Heart right ventricle (tissue), 16 donors: ENCODE measurements at regions not wholly inside any gene's neighbourhood (a gene's known extent, or its start where the extent isn't known, plus 50 kb on each side); places are given as distances from the start of the nearest gene placed in this dataset.

Experiments
- ATAC-seq, 8 donors: fragments of 200-7000 bp; cut with Tn5 transposase; one replicate each; pipeline ENCODE4 v1.9.1; 2020; ENCODE audit warnings: mild to moderate bottlenecking in 8 of 8, moderate library complexity in 8 of 8, moderate number of reproducible peaks in 1 of 8
- DNase-seq, 2 donors: peaks; one replicate each; pipeline ENCODE4 v3.0.0-alpha.2; 2020
- H3K27ac ChIP-seq, 10 donors: fragments of 200-600 bp; sonication (generic) in 2 of 10; one replicate each; pipeline versions ENCODE4 v1.5.0 to v1.8.0; 2020 to 2022; ENCODE audit warnings: mild to moderate bottlenecking in 3 of 10
- H3K27me3 ChIP-seq, 7 donors: fragments of 200-600 bp; one replicate each; pipeline ENCODE4 v1.8.0; 2021 to 2022; ENCODE audit warnings: mild to moderate bottlenecking in 2 of 7
- H3K36me3 ChIP-seq, 9 donors: fragments of 200-600 bp; sonication (generic) in 1 of 9; one replicate each; pipeline versions ENCODE4 v1.5.0 to v1.8.0; 2020 to 2022; ENCODE audit warnings: mild to moderate bottlenecking in 2 of 9
- H3K4me1 ChIP-seq, 9 donors: fragments of 200-600 bp; sonication (generic) in 1 of 9; one replicate each; pipeline versions ENCODE4 v1.5.0 to v1.8.0; 2020 to 2022; ENCODE audit warnings: mild to moderate bottlenecking in 4 of 9
- H3K4me3 ChIP-seq, 10 donors: fragments of 200-600 bp; sonication (generic) in 2 of 10; one replicate each; pipeline versions ENCODE4 v1.5.0 to v1.8.0; 2020 to 2022; ENCODE audit warnings: mild to moderate bottlenecking in 7 of 10, moderate library complexity in 2 of 10
- H3K9me3 ChIP-seq, 11 donors: fragments of 200-600 bp in 10 of 11; sonication (generic) in 2 of 11; one replicate each; pipeline versions ENCODE4 v1.5.0 to v1.8.0; 2013 to 2022; ENCODE audit warnings: mild to moderate bottlenecking in 2 of 11, control low read depth in 1 of 11, moderate library complexity in 1 of 11
- WGBS, 2 donors: extraction: QIAGEN DNeasy Blood & Tissue Kit; methylation state at CpG; one replicate each; pipeline ENCODE4 v1.1.7; 2013; ENCODE audit warnings: inconsistent platforms in 1 of 2; 5-methylcytosine and 5-hydroxymethylcytosine counted together
- intact Hi-C, 10 donors: fragments of 100-400 bp; cut with DNase I; formaldehyde crosslinking; loops; one replicate each; pipeline versions ENCODE4 v1.11.1 to v1.14.2; 2022
- TF ChIP-seq, protein P1 (sequence below), 9 donors: fragments of 200-600 bp; sonication (generic) in 2 of 9; IDR thresholded peaks; one replicate each; pipeline versions ENCODE4 v1.5.0 to v1.8.0; 2021 to 2022; ENCODE audit warnings: antibody characterized with exemption in 9 of 9, mild to moderate bottlenecking in 5 of 9, moderate library complexity in 1 of 9
- donor health status: Arrhythmogenic right ventricular cardiomyopathy.
- donor health status: ischemic (EF 13 %, LVEDD 7.1; RV severe dilation, severe dysfunction).
- donor health status: healthy with polysubstance abuse.
- donor health status: DM: no; HTN: yes; CAD: no.
- donor health status: DM: no; HTN: no; CAD: no.
- donor health status: ischemic (EF 25% LVEDD 6.9; RV normal size, moderate dysfunction).
- donor health status: ischemic (EF 25% LVEDD 5.7; RV mildly dilated, moderate dysfunction).
- donor health status: healthy.
- donor health status: DM: yes; HTN: yes; CAD: no.
- donor health status: Ischemic cardiomyopathy.
- donor health status: ischemic (EF 35%, LVEDD 5.7; RV mildly dilated, moderate dysfunction).
- donor health status: nonischemic (EF 11% LVEDD 7.7; RV severe dilation, severe dysfunction).
- donor health status: DM: yes; HTN: yes; CAD: no.
- donor health status: PGD.
- donor health status: ischemic (EF 29% LVEDD 5.4; RV normal size, mild dysfunction).
- donor health status: nonischemic (EF 23%, LVEDD 6.1; RV moderate dilation, normal function).

DNA sequence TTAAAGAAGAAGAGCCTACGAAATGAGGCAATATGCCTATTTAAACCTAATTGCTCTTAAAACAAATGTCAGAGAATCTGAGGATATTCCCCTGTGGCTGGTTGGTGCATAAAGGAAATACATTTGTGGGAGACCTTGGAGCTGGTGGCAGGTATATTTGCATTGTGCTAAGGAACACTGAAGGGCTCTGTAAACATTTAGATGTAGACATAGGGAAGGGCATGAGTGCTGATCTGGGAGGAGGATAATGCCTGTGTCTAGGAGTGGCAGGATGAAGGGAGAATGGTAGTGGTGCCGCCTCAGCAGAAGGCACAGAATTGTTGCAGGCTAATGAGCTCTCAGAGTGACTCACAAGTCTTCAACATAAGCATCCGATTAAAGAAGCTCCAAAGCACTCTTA is 85.8 kb downstream of the CD164 start:
- Histone ChIP-seq H3K4me3 (no peak overlapping the region), H3K9me3 (no peaks in the 10 kb centered on the region), H3K4me1 (peaks cover 0 to 46% (median 19%) of the 10 kb centered on the region in 9 donors), H3K27ac (no peak overlapping the region), H3K27me3 (no peaks in the 10 kb centered on the region), H3K36me3 (no peaks in the 10 kb centered on the region)
- no peak for DNase-seq
- TF ChIP-seq, protein P1, sequence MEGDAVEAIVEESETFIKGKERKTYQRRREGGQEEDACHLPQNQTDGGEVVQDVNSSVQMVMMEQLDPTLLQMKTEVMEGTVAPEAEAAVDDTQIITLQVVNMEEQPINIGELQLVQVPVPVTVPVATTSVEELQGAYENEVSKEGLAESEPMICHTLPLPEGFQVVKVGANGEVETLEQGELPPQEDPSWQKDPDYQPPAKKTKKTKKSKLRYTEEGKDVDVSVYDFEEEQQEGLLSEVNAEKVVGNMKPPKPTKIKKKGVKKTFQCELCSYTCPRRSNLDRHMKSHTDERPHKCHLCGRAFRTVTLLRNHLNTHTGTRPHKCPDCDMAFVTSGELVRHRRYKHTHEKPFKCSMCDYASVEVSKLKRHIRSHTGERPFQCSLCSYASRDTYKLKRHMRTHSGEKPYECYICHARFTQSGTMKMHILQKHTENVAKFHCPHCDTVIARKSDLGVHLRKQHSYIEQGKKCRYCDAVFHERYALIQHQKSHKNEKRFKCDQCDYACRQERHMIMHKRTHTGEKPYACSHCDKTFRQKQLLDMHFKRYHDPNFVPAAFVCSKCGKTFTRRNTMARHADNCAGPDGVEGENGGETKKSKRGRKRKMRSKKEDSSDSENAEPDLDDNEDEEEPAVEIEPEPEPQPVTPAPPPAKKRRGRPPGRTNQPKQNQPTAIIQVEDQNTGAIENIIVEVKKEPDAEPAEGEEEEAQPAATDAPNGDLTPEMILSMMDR (IDR thresholded peaks at IDR 0.05): no peak
- 88 to 92% methylated on average over 3 of the region's 3 CpGs for WGBS, 2 donors
- ATAC-seq: no peak
- intact Hi-C loops: loop anchor here in 2 of 10 donors (5.0 to 10.0 kb wide), 2 partner anchors 86 to 112 kb away; partner anchors contain the start of gene CD164 (in 1 of the 2)

DNA sequence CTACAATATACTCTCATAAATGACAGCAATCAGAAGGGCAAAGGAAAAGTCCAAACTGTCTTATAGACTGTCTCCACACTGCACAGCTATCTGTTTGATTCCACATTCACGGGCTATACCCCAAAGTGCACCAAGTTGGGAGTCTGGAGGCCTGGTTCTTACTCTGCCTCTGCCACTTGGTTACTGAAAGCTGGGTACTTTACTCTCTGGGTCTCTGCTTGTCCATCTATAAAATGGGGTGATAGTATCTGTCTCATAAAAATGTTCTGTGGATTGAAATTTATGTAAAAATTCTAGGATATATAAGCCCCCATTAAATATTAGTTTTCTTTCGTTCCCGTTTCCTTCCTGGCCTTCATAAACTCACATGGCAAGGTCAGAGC is 86.5 kb downstream of the CD164 start:
- WGBS, 2 donors: 95 to 96% methylated on average over 3 of the region's 3 CpGs
- H3K36me3 ChIP-seq: no peaks in the 10 kb centered on the region
- no peak overlapping the region for H3K27ac ChIP-seq
- DNase-seq (no peak), ATAC-seq (no peak)
- TF ChIP-seq, protein P1 (IDR thresholded peaks at IDR 0.05): no peak
- H3K27me3 ChIP-seq: no peaks in the 10 kb centered on the region
- peaks cover 0 to 39% (median 13%) of the 10 kb centered on the region in 9 donors for H3K4me1 ChIP-seq
- H3K4me3 ChIP-seq: no peak overlapping the region
- intact Hi-C loops: loop anchor here in 2 of 10 donors (5.0 to 10.0 kb wide), 2 partner anchors 87 to 111 kb away; partner anchors contain the start of gene CD164 (in 1 of the 2)
- H3K9me3 ChIP-seq: no peaks in the 10 kb centered on the region

DNA sequence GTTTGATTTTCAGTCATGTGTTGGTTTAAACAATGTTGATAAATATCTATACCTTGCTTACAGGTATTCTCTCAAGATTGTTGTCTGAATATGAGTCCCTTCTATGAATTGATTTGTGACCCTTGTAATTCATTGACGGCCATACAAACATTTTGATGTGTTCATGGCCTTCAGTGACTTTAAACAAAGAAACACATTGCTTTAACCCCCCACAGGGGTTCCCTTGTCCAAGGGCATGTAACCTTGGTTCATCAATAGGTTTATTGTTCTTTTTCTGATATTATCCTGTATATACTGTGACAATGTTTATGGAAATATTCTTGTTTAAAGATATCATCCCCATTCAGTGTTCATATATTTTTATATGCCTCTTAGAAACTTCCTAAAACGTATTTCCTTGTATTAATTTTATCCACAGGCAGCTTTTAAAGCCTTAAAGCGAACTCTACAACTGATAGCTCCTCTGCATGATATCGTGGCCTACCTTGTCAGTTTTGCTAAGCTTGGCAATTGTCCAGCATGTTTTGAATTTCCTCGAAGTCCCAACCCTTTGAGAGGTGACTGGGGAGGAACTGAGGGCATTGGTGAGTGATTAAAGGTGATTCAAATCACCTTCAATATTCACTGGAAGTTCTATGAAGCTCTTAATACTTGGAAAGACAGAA is 87.0 kb downstream of the CD164 start:
- Histone ChIP-seq H3K4me1 (peaks cover 0 to 36% (median 13%) of the 10 kb centered on the region in 9 donors), H3K27ac (no peak overlapping the region), H3K27me3 (peaks cover 0 to 2% (median 0%) of the 10 kb centered on the region in 7 donors), H3K4me3 (no peak overlapping the region), H3K36me3 (no peaks in the 10 kb centered on the region), H3K9me3 (no peaks in the 10 kb centered on the region)
- ATAC-seq (no peak), DNase-seq (no peak)
- TF ChIP-seq, protein P1 (IDR thresholded peaks at IDR 0.05): no peak
- intact Hi-C loops: loop anchor here in 2 of 10 donors (5.0 to 10.0 kb wide), 2 partner anchors 87 to 110 kb away; partner anchors contain the start of gene CD164 (in 1 of the 2)
- WGBS, 2 donors: 64 to 65% methylated on average over 5 of the region's 5 CpGs

DNA sequence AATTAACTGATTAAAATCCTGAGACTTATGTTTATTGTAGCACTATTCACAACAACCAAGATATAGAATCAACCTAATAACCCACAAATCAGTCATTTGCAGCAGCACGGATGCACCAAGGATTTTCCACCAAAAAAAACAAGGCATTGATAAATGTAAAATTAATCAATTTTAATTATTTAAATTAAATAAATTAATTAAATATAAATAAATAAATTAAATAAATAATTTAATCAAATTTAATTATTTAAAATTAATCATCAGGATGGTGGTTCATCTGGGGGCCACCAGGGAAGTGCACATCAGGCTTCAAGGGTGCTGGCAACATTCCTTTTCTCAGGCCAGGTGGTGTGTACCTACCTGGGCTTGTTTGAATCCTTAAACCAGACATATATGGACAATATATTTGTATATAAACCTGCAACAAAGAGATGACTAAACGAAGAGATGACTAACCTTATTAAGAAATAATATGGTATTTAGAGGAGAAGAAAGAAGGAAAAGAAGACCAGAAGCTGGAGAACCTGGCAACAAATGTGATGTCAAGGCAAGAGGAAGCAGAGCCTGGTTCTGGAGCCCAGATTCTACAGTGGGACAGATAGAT is 89.2 kb downstream of the CD164 start:
- 89 to 98% methylated on average over 2 of the region's 2 CpGs for WGBS, 2 donors
- ATAC-seq: no peak
- TF ChIP-seq, protein P1 (IDR thresholded peaks at IDR 0.05): no peak
- Histone ChIP-seq H3K4me1 (peaks cover 0 to 22% (median 3%) of the 10 kb centered on the region in 9 donors), H3K27ac (no peak overlapping the region), H3K36me3 (no peaks in the 10 kb centered on the region), H3K9me3 (no peaks in the 10 kb centered on the region), H3K27me3 (peaks cover 0 to 8% (median 0%) of the 10 kb centered on the region in 7 donors), H3K4me3 (no peak overlapping the region)
- no peak for DNase-seq
- intact Hi-C loops: loop anchor here in 2 of 10 donors (5.0 to 10.0 kb wide), 2 partner anchors 89 to 108 kb away; partner anchors contain the start of gene CD164 (in 1 of the 2)
